ENCODE measurements at regions not wholly inside any gene's neighbourhood (a gene's known extent, or its start where the extent isn't known, plus 50 kb on each side); places are given as distances from the start of the nearest gene placed in this dataset.

DNA sequence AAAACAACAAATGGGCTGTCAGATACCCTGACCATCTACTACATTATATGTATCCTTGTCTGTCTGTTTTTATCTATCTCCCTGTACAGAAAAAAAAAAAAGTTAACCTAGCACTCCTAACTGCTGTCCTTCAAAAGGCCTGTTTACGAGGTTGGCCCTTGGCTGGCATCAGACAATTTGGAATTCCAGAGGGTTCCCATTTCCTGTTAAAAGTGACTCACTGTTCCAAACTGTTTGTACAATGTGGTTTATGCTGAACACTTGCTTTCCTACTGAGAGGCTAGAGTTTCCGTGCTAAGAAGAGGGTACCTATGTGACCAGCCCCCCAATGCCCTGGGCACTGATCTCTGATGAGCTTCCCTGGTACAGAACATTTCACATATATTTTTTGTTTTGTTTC is 65.9 kb upstream of the HMGXB4 start:
- BruUV-seq (replicated peaks): no TSS peak

More for the DNA sequence above, 65.9 kb upstream of the HMGXB4 start:
- 27% methylated on average over 2 of the region's 2 CpGs for WGBS (ENCODE audit: insufficient coverage, insufficient replicate concordance, low lambda C conversion rate, missing lambda C conversion rate)
- intact Hi-C loops (cut with micrococcal nuclease; ENCODE audit: unreplicated experiment) (no loop called here), in situ Hi-C loops (cut with MboI) (no loop called here)
- CTCF ChIA-PET: no interaction called here
- no peak overlapping the region for H3K9ac ChIP-seq (ENCODE audit: control insufficient read depth, insufficient read depth, low read length)
- H4K20me1 ChIP-seq (ENCODE audit: control insufficient read depth, insufficient read depth): no peaks in the 10 kb centered on the region
- TF ChIP-seq FOXK2 (IDR thresholded peaks at IDR 0.05): no peak
- TF ChIP-seq MXI1 (IDR thresholded peaks at IDR 0.05; ENCODE audit: low read depth, low read length): no peak
- no peak for TF ChIP-seq STAT3 (IDR thresholded peaks at IDR 0.05; ENCODE audit: low read depth, low read length)
- TF ChIP-seq NRF1 (conservative IDR thresholded peaks at IDR 0.05; ENCODE audit: low read depth, low read length): no peak
- TF ChIP-seq KDM1A (IDR thresholded peaks at IDR 0.05; ENCODE audit: borderline replicate concordance): no peak
- TF ChIP-seq, protein P1, sequence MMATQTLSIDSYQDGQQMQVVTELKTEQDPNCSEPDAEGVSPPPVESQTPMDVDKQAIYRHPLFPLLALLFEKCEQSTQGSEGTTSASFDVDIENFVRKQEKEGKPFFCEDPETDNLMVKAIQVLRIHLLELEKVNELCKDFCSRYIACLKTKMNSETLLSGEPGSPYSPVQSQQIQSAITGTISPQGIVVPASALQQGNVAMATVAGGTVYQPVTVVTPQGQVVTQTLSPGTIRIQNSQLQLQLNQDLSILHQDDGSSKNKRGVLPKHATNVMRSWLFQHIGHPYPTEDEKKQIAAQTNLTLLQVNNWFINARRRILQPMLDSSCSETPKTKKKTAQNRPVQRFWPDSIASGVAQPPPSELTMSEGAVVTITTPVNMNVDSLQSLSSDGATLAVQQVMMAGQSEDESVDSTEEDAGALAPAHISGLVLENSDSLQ (IDR thresholded peaks at IDR 0.05): no peak
- TF ChIP-seq, protein P2, sequence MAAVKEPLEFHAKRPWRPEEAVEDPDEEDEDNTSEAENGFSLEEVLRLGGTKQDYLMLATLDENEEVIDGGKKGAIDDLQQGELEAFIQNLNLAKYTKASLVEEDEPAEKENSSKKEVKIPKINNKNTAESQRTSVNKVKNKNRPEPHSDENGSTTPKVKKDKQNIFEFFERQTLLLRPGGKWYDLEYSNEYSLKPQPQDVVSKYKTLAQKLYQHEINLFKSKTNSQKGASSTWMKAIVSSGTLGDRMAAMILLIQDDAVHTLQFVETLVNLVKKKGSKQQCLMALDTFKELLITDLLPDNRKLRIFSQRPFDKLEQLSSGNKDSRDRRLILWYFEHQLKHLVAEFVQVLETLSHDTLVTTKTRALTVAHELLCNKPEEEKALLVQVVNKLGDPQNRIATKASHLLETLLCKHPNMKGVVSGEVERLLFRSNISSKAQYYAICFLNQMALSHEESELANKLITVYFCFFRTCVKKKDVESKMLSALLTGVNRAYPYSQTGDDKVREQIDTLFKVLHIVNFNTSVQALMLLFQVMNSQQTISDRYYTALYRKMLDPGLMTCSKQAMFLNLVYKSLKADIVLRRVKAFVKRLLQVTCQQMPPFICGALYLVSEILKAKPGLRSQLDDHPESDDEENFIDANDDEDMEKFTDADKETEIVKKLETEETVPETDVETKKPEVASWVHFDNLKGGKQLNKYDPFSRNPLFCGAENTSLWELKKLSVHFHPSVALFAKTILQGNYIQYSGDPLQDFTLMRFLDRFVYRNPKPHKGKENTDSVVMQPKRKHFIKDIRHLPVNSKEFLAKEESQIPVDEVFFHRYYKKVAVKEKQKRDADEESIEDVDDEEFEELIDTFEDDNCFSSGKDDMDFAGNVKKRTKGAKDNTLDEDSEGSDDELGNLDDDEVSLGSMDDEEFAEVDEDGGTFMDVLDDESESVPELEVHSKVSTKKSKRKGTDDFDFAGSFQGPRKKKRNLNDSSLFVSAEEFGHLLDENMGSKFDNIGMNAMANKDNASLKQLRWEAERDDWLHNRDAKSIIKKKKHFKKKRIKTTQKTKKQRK (IDR thresholded peaks at IDR 0.05; ENCODE audit: low read depth, low read length): no peak
- no peak for TF ChIP-seq RAD51 (IDR thresholded peaks at IDR 0.05)
- no peak for TF ChIP-seq CBFB (IDR thresholded peaks at IDR 0.05; ENCODE audit: low read depth)
- no peak for TF ChIP-seq POLR2AphosphoS2 (IDR thresholded peaks at IDR 0.05; ENCODE audit: low read depth, low read length)
- no peak for TF ChIP-seq SREBF2 (IDR thresholded peaks at IDR 0.05; ENCODE audit: low read length)
- H3K4me2 ChIP-seq (ENCODE audit: control insufficient read depth, insufficient read depth): no peak overlapping the region
- H3K4me3 ChIP-seq: no peak overlapping the region
- FAIRE-seq (no peak), DNase-seq (ENCODE audit: low read depth, low spot score) (no peak), ATAC-seq (no peak)
- H2AFZ ChIP-seq (ENCODE audit: control insufficient read depth, low read depth, low read length): no peak overlapping the region
- H3K36me3 ChIP-seq (ENCODE audit: control insufficient read depth in 2 of 2, insufficient read depth in 2 of 2, low read length in 1 of 2): peaks cover 0 to 3% of the 10 kb centered on the region in 2 experiments; a peak in 2 of 4 replicates
- RAD21 ChIA-PET (ENCODE audit: unreplicated experiment): no interaction called here
- H3K27ac ChIP-seq (ENCODE audit: control insufficient read depth, insufficient read depth): no peak overlapping the region
- POLR2A ChIA-PET: no interaction called here
- H3K79me2 ChIP-seq (ENCODE audit: control insufficient read depth, insufficient read depth, low read length): no peaks in the 10 kb centered on the region
- SMC1A ChIA-PET (ENCODE audit: uncharacterized antibody, unreplicated experiment): no interaction called here
- H3K27me3 ChIP-seq (replicated peaks in 1 of 2; ENCODE audit: control insufficient read depth in 2 of 2, insufficient read depth in 2 of 2, low read length in 1 of 2): no peaks in the 10 kb centered on the region
- peaks cover 5% of the 10 kb centered on the region for H3K9me3 ChIP-seq (replicated peaks; ENCODE audit: control insufficient read depth, insufficient read depth, low read length)
- no peaks in the 10 kb centered on the region for H3K4me1 ChIP-seq (ENCODE audit: control insufficient read depth, insufficient read depth, low read length)
